H1 (cell line): ENCODE measurements at regions not wholly inside any gene's neighbourhood (a gene's known extent, or its start where the extent isn't known, plus 50 kb on each side); places are given as distances from the start of the nearest gene placed in this dataset.

Experiments used
- CTCF ChIA-PET: fragments of 300-600 bp; sonication (Branson Sonifier 250); formaldehyde crosslinking; loops from one replicate; lab custom pipeline; 2021; ENCODE audit not compliant: partially characterized antibody; lab: Charles Lee
- POLR2A ChIA-PET: fragments of 300-600 bp; sonication (Branson Sonifier 250); formaldehyde crosslinking; loops from one replicate; lab custom pipeline; 2021; ENCODE audit warnings: inconsistent platforms; ENCODE audit not compliant: partially characterized antibody; lab: Charles Lee
- DNase-seq, 2 experiments: peaks; one replicate each; pipeline versions ENCODE4 v3.0.0 to v3.0.0-alpha.2; 2010 to 2022; ENCODE audit warnings: low spot score in 2 of 2, low read depth in 1 of 2, mixed read lengths in 1 of 2
- FAIRE-seq: peaks from 2 replicates; lab custom pipeline; 2011; peaks lifted over from hg19 to GRCh38; lab: Jason Lieb, UNC
- H2AFZ ChIP-seq: 2 replicates; pipeline ENCODE4 v1.8.1; 2012; ENCODE audit warnings: low read length, inconsistent platforms
- H2AK5ac ChIP-seq: 2 replicates; pipeline ENCODE4 v1.6.1; 2013; ENCODE audit warnings: low read depth, low read length
- H2BK120ac ChIP-seq: replicated peaks from 2 replicates; pipeline ENCODE3; 2013; ENCODE audit warnings: low read depth, low read length, inconsistent platforms
- H2BK12ac ChIP-seq: 2 replicates; pipeline ENCODE4 v1.6.1; 2013; ENCODE audit warnings: low read depth, low read length
- H2BK15ac ChIP-seq: 2 replicates; pipeline ENCODE4 v1.6.1; 2013; ENCODE audit warnings: low read length
- H2BK20ac ChIP-seq: 2 replicates; pipeline ENCODE4 v1.6.1; 2013; ENCODE audit warnings: low read length
- H2BK5ac ChIP-seq: 2 replicates; pipeline ENCODE4 v1.6.1; 2013; ENCODE audit warnings: low read depth, low read length
- H3K14ac ChIP-seq: 2 replicates; pipeline ENCODE4 v1.6.1; 2013; ENCODE audit warnings: inconsistent platforms; ENCODE audit not compliant: insufficient read length
- H3K18ac ChIP-seq: 2 replicates; pipeline ENCODE4 v1.6.1; 2013; ENCODE audit warnings: low read length; ENCODE audit errors: extremely low read depth
- H3K23ac ChIP-seq: 2 replicates; pipeline ENCODE4 v1.6.1; 2013; ENCODE audit warnings: inconsistent platforms; ENCODE audit not compliant: insufficient read length
- H3K23me2 ChIP-seq: 2 replicates; pipeline ENCODE4 v1.6.1; 2013; ENCODE audit warnings: low read depth, low read length
- H3K27ac ChIP-seq: 2 replicates; pipeline ENCODE4 v1.6.1; 2011; ENCODE audit warnings: low read depth, low read length, inconsistent platforms
- H3K27me3 ChIP-seq, 4 experiments: replicated peaks in 1 of 4; 1 replicate in 1 of 4; 2 replicates in 3 of 4; pipeline versions ENCODE4 v1.6.1 to v1.8.1; 2011 to 2013; ENCODE audit warnings: low read length in 3 of 4, mild to moderate bottlenecking in 3 of 4, inconsistent platforms in 2 of 4, mixed read lengths in 2 of 4, moderate library complexity in 1 of 4; ENCODE audit not compliant: control insufficient read depth in 3 of 4, insufficient read depth in 3 of 4; ENCODE audit errors: extremely low read depth in 1 of 4
- H3K36me3 ChIP-seq, 4 experiments: 2 replicates each; pipeline versions ENCODE4 v1.6.1 to v1.8.1; 2011 to 2013; ENCODE audit warnings: mild to moderate bottlenecking in 4 of 4, low read length in 3 of 4, moderate library complexity in 2 of 4, control low read depth in 1 of 4, inconsistent platforms in 1 of 4; ENCODE audit not compliant: insufficient read depth in 4 of 4, control insufficient read depth in 2 of 4
- H3K4ac ChIP-seq: replicated peaks from 2 replicates; pipeline ENCODE3; 2013; ENCODE audit warnings: low read length, low read depth, mixed read lengths, inconsistent platforms; ENCODE audit not compliant: insufficient read length
- H3K4me1 ChIP-seq, 4 experiments: replicated peaks in 1 of 4; 1 replicate in 1 of 4; 2 replicates in 3 of 4; pipeline versions ENCODE4 v1.6.1 to v1.8.1; 2011 to 2013; ENCODE audit warnings: low read length in 3 of 4, inconsistent platforms in 2 of 4, mixed read lengths in 1 of 4; ENCODE audit not compliant: insufficient read depth in 4 of 4, control insufficient read depth in 3 of 4
- H3K4me2 ChIP-seq, 2 experiments: 2 replicates each; pipeline versions ENCODE4 v1.6.1 to v1.8.1; 2011 to 2013; ENCODE audit warnings: low read depth in 2 of 2, low read length in 2 of 2, control low read depth in 1 of 2, inconsistent platforms in 1 of 2, mild to moderate bottlenecking in 1 of 2; ENCODE audit not compliant: insufficient read depth in 1 of 2
- H3K4me3 ChIP-seq, 4 experiments: fragments of 200-600, 300-600 bp in 1 of 4; sonication (generic), shearing (Covaris generic), sonication (Bioruptor Twin) in 1 of 4; 2 replicates each; pipeline versions ENCODE4 v1.5.1 to v1.8.1; 2011 to 2016; ENCODE audit warnings: low read length in 4 of 4, low read depth in 3 of 4, control low read depth in 2 of 4, inconsistent platforms in 2 of 4, mild to moderate bottlenecking in 2 of 4, mixed read lengths in 1 of 4, moderate library complexity in 1 of 4; ENCODE audit not compliant: insufficient read depth in 2 of 4; ENCODE audit errors: extremely low read depth in 1 of 4
- H3K56ac ChIP-seq: replicated peaks from 2 replicates; pipeline ENCODE3; 2013; ENCODE audit warnings: low read depth, mild to moderate bottlenecking, mixed read lengths, low read length, inconsistent platforms; ENCODE audit not compliant: insufficient read length
- H3K79me1 ChIP-seq: 2 replicates; pipeline ENCODE4 v1.6.1; 2013; ENCODE audit warnings: low read depth, low read length, control low read depth
- H3K79me2 ChIP-seq, 2 experiments: 2 replicates each; pipeline versions ENCODE4 v1.6.1 to v1.8.1; 2012 to 2013; ENCODE audit warnings: low read length in 2 of 2, mild to moderate bottlenecking in 2 of 2, inconsistent platforms in 1 of 2; ENCODE audit not compliant: insufficient read depth in 2 of 2, control insufficient read depth in 1 of 2
- H3K9ac ChIP-seq, 4 experiments: replicated peaks in 1 of 4; 1 replicate in 1 of 4; 2 replicates in 3 of 4; pipeline versions ENCODE4 v1.6.1 to v1.8.1; 2011 to 2013; ENCODE audit warnings: low read depth in 3 of 4, low read length in 3 of 4, control low read depth in 2 of 4, mild to moderate bottlenecking in 2 of 4, moderate library complexity in 2 of 4, inconsistent platforms in 1 of 4; ENCODE audit errors: extremely low read depth in 1 of 4
- H3K9me3 ChIP-seq, 2 experiments: 2 replicates each; pipeline versions ENCODE4 v1.6.1 to v1.8.1; 2012 to 2013; ENCODE audit warnings: mild to moderate bottlenecking in 2 of 2, moderate library complexity in 2 of 2, control low read depth in 1 of 2, inconsistent platforms in 1 of 2, low read depth in 1 of 2, low read length in 1 of 2, mixed read lengths in 1 of 2; ENCODE audit not compliant: insufficient read depth in 2 of 2
- H4K20me1 ChIP-seq, 2 experiments: replicated peaks in 1 of 2; 2 replicates each; pipeline versions ENCODE3 to v1.8.1; 2011 to 2013; ENCODE audit warnings: inconsistent platforms in 2 of 2, low read length in 2 of 2, mild to moderate bottlenecking in 1 of 2; ENCODE audit not compliant: insufficient read depth in 2 of 2, control insufficient read depth in 1 of 2
- H4K5ac ChIP-seq: 2 replicates; pipeline ENCODE4 v1.6.1; 2013; ENCODE audit warnings: low read length, low read depth, mixed read lengths, inconsistent platforms; ENCODE audit not compliant: insufficient read length
- H4K8ac ChIP-seq: 2 replicates; pipeline ENCODE4 v1.8.0; 2013; ENCODE audit warnings: mild to moderate bottlenecking, moderate library complexity, low read length, inconsistent platforms; ENCODE audit not compliant: insufficient read depth; ENCODE audit errors: extremely low read depth
- H4K91ac ChIP-seq: replicated peaks from 2 replicates; pipeline ENCODE3; 2013; ENCODE audit warnings: low read length, mixed read lengths, inconsistent platforms; ENCODE audit not compliant: insufficient read length
- BCL11A ChIP-seq, 2 experiments: IDR thresholded peaks; one replicate each; pipeline ENCODE4 v1.6.1; 2011; ENCODE audit warnings: low read depth in 2 of 2, low read length in 2 of 2, mild to moderate bottlenecking in 2 of 2
- CHD2 ChIP-seq: IDR thresholded peaks from 2 replicates; pipeline ENCODE4 v1.6.1; 2012; ENCODE audit warnings: low read length, improper control_type of control experiment
- FOSL1 ChIP-seq: IDR thresholded peaks from 2 replicates; pipeline ENCODE4 v1.6.1; 2011; ENCODE audit warnings: mild to moderate bottlenecking, low read depth, low read length, moderate library complexity; ENCODE audit not compliant: insufficient read depth
- NANOG ChIP-seq: IDR thresholded peaks from 2 replicates; pipeline ENCODE4 v1.6.1; 2011; ENCODE audit warnings: low read length, low read depth, mild to moderate bottlenecking, inconsistent platforms; ENCODE audit not compliant: insufficient read depth, poor library complexity, severe bottlenecking
- RNF2 ChIP-seq: fragments of 200-900, 300-1000 bp; sonication (generic); IDR thresholded peaks from 2 replicates; pipeline ENCODE4 v1.7.1; 2016; ENCODE audit warnings: borderline replicate concordance, low read depth, mild to moderate bottlenecking, antibody characterized with exemption, low read length; ENCODE audit not compliant: poor library complexity, severe bottlenecking; ENCODE audit errors: missing control alignments
- SIN3A ChIP-seq, 2 experiments: IDR thresholded peaks in 1 of 2; conservative IDR thresholded peaks in 1 of 2; 2 replicates each; pipeline ENCODE4 v1.6.1; 2011 to 2012; ENCODE audit warnings: low read length in 2 of 2, improper control_type of control experiment in 1 of 2, low read depth in 1 of 2, mild to moderate bottlenecking in 1 of 2
- SP2 ChIP-seq: IDR thresholded peaks from 2 replicates; pipeline ENCODE4 v1.6.1; 2012; ENCODE audit warnings: mild to moderate bottlenecking, low read length, inconsistent platforms
- TBP ChIP-seq: IDR thresholded peaks from 2 replicates; pipeline ENCODE4 v1.6.1; 2011; ENCODE audit warnings: low read depth, low read length, improper control_type of control experiment
- TCF12 ChIP-seq: IDR thresholded peaks from 2 replicates; pipeline ENCODE4 v1.6.1; 2011; ENCODE audit warnings: low read depth, mild to moderate bottlenecking, low read length
- ZNF274 ChIP-seq: IDR thresholded peaks from 2 replicates; pipeline ENCODE4 v1.7.0; 2012; ENCODE audit warnings: low read length, borderline replicate concordance; ENCODE audit errors: extremely low read depth
- TF ChIP-seq, protein P1 (sequence below): IDR thresholded peaks from 2 replicates; pipeline ENCODE4 v1.6.1; 2011; ENCODE audit warnings: low read depth, mild to moderate bottlenecking, low read length; ENCODE audit not compliant: insufficient read depth
- TF ChIP-seq, protein P2 (sequence below): IDR thresholded peaks from 2 replicates; pipeline ENCODE4 v1.6.1; 2012; ENCODE audit warnings: inconsistent platforms

GRCh38 chr6:14659841-14660240 lies 542.3 kb downstream of the CD83 start:
- no peaks in the 10 kb centered on the region for H4K20me1 ChIP-seq
- no peaks in the 10 kb centered on the region for H3K79me1 ChIP-seq
- H3K4me2 ChIP-seq = no peak overlapping the region
- H3K4me1 ChIP-seq = peaks cover 1 to 8% (median 4%) of the 10 kb centered on the region in 4 experiments; a peak in 5 of 7 replicates
- no peak overlapping the region for H2BK120ac ChIP-seq
- H2BK20ac ChIP-seq = no peak overlapping the region
- H4K91ac ChIP-seq = no peak overlapping the region
- H3K4me3 ChIP-seq = no peak overlapping the region
- POLR2A ChIA-PET = no interaction called here
- H4K5ac ChIP-seq = no peak overlapping the region
- H3K14ac ChIP-seq = no peak overlapping the region
- no peak overlapping the region for H2AFZ ChIP-seq
- no peak overlapping the region for H2AK5ac ChIP-seq
- FAIRE-seq = no peak
- H3K27ac ChIP-seq = no peak overlapping the region
- no peak overlapping the region for H3K18ac ChIP-seq
- H3K23me2 ChIP-seq = no peaks in the 10 kb centered on the region
- CTCF ChIA-PET = no interaction called here
- H3K4ac ChIP-seq = no peak overlapping the region
- no peaks in the 10 kb centered on the region for H3K79me2 ChIP-seq
- no peak for TF ChIP-seq SP2
- TF ChIP-seq FOSL1 = no peak
- TF ChIP-seq SIN3A (conservative IDR thresholded peaks at IDR 0.05 in 1 of 2, IDR thresholded peaks at IDR 0.05 in 1 of 2; ENCODE audit: low read depth in 1 of 2, low read length in 2 of 2) = no peak
- TF ChIP-seq BCL11A (IDR thresholded peaks at IDR 0.05; ENCODE audit: low read depth in 2 of 2, low read length in 2 of 2) = no peak
- no peak for TF ChIP-seq RNF2
- TF ChIP-seq TCF12 = no peak
- no peak for TF ChIP-seq NANOG
- TF ChIP-seq, protein P1, sequence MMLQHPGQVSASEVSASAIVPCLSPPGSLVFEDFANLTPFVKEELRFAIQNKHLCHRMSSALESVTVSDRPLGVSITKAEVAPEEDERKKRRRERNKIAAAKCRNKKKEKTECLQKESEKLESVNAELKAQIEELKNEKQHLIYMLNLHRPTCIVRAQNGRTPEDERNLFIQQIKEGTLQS = no peak
- TF ChIP-seq, protein P2, sequence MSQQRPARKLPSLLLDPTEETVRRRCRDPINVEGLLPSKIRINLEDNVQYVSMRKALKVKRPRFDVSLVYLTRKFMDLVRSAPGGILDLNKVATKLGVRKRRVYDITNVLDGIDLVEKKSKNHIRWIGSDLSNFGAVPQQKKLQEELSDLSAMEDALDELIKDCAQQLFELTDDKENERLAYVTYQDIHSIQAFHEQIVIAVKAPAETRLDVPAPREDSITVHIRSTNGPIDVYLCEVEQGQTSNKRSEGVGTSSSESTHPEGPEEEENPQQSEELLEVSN = no peak
- TF ChIP-seq TBP = no peak
- no peak for TF ChIP-seq ZNF274
- TF ChIP-seq CHD2 = no peak
- H3K36me3 ChIP-seq = no peaks in the 10 kb centered on the region
- no peak overlapping the region for H3K23ac ChIP-seq
- no peaks in the 10 kb centered on the region; a peak in 1 of 7 replicates for H3K27me3 ChIP-seq
- H3K56ac ChIP-seq = no peak overlapping the region
- DNase-seq = no peak
- no peak overlapping the region for H2BK15ac ChIP-seq
- no peak overlapping the region for H3K9ac ChIP-seq
- no peak overlapping the region for H2BK12ac ChIP-seq
- H2BK5ac ChIP-seq = no peak overlapping the region
- no peaks in the 10 kb centered on the region for H3K9me3 ChIP-seq
- no peak overlapping the region for H4K8ac ChIP-seq
